MM.1S (cell line): ENCODE measurements at regions not wholly inside any gene's neighbourhood (a gene's known extent, or its start where the extent isn't known, plus 50 kb on each side); places are given as distances from the start of the nearest gene placed in this dataset.

Experiments used
- DNase-seq: peaks from one replicate; pipeline ENCODE4 v3.0.0-alpha.2; 2015
- H2AFZ ChIP-seq: fragments of 300-600 bp; sonication (generic); 2 replicates; pipeline ENCODE4 v1.6.0; 2016; ENCODE audit warnings: antibody characterized with exemption, low read length
- H3F3A ChIP-seq: fragments of 300-600 bp; sonication (generic); 2 replicates; pipeline ENCODE4 v1.6.1; 2016; ENCODE audit warnings: mild to moderate bottlenecking, antibody characterized with exemption, low read length, moderate library complexity, mixed read lengths; ENCODE audit not compliant: insufficient read depth
- H3K27ac ChIP-seq: fragments of 300-600 bp; sonication (generic); 2 replicates; pipeline ENCODE4 v1.5.1; 2016; ENCODE audit warnings: mild to moderate bottlenecking, low read length
- H3K27me3 ChIP-seq: fragments of 300-600 bp; sonication (generic); replicated peaks from 2 replicates; pipeline ENCODE4 v1.6.0; 2016; ENCODE audit warnings: low read length; ENCODE audit not compliant: insufficient read depth
- H3K36me3 ChIP-seq: fragments of 300-600 bp; sonication (generic); replicated peaks from 2 replicates; pipeline ENCODE4 v1.6.1; 2016; ENCODE audit warnings: mild to moderate bottlenecking, low read length, mixed read lengths; ENCODE audit not compliant: insufficient read depth
- H3K4me1 ChIP-seq: fragments of 300-600 bp; sonication (generic); 2 replicates; pipeline ENCODE4 v1.6.1; 2016; ENCODE audit warnings: low read length, mixed read lengths
- H3K4me2 ChIP-seq: fragments of 300-600 bp; sonication (generic); 2 replicates; pipeline ENCODE4 v1.6.0; 2016; ENCODE audit warnings: low read depth, low read length
- H3K4me3 ChIP-seq: fragments of 300-600 bp; sonication (generic); 2 replicates; pipeline ENCODE4 v1.5.1; 2016; ENCODE audit warnings: low read length, mixed read lengths
- H3K79me2 ChIP-seq: fragments of 300-600 bp; sonication (generic); 2 replicates; pipeline ENCODE4 v1.6.1; 2016; ENCODE audit warnings: mixed run types, low read length, mixed read lengths
- H3K9ac ChIP-seq: fragments of 300-600 bp; sonication (generic); 2 replicates; pipeline ENCODE4 v1.6.1; 2016; ENCODE audit warnings: low read length, mixed read lengths
- H3K9me2 ChIP-seq: fragments of 300-600 bp; sonication (generic); replicated peaks from 2 replicates; pipeline ENCODE4 v1.6.1; 2016; ENCODE audit warnings: mild to moderate bottlenecking, low read length, mixed read lengths; ENCODE audit not compliant: insufficient read depth
- H3K9me3 ChIP-seq: fragments of 300-600 bp; sonication (generic); replicated peaks from 2 replicates; pipeline ENCODE4 v1.6.1; 2016; ENCODE audit warnings: mild to moderate bottlenecking, low read length, mixed read lengths; ENCODE audit not compliant: insufficient read depth
- H4K20me1 ChIP-seq: fragments of 300-600 bp; sonication (generic); 2 replicates; pipeline ENCODE4 v1.6.1; 2016; ENCODE audit warnings: mild to moderate bottlenecking, low read length, moderate library complexity, mixed read lengths; ENCODE audit not compliant: insufficient read depth
- EZH2 ChIP-seq: fragments of 300-600 bp; sonication (generic); optimal IDR thresholded peaks from 2 replicates; pipeline ENCODE3; 2017; ENCODE audit warnings: low read depth, mild to moderate bottlenecking, antibody characterized with exemption, low read length, mixed read lengths
- EZH2phosphoT487 ChIP-seq: fragments of 300-600 bp; sonication (generic); IDR thresholded peaks from 2 replicates; pipeline ENCODE4 v1.6.1; 2018; ENCODE audit warnings: antibody characterized with exemption, low read length
- TF ChIP-seq, protein P1 (sequence below): fragments of 300-600 bp; sonication (generic); IDR thresholded peaks from 2 replicates; pipeline ENCODE4 v1.5.1; 2016; ENCODE audit warnings: antibody characterized with exemption, low read length, mixed read lengths

- Histone ChIP-seq H4K20me1 (no peaks in the 10 kb centered on the region), H3K27ac (no peak overlapping the region), H3K4me1 (no peaks in the 10 kb centered on the region), H3K27me3 (no peaks in the 10 kb centered on the region), H3K4me3 (no peak overlapping the region), H2AFZ (no peak overlapping the region), H3K79me2 (no peaks in the 10 kb centered on the region), H3K9ac (no peak overlapping the region), H3K4me2 (no peak overlapping the region), H3K9me3 (no peaks in the 10 kb centered on the region), H3F3A (no peaks in the 10 kb centered on the region), H3K9me2 (no peaks in the 10 kb centered on the region), H3K36me3 (no peaks in the 10 kb centered on the region)
- DNase-seq, result no peak
- TF ChIP-seq EZH2phosphoT487, result no peak
- TF ChIP-seq EZH2, result no peak
- TF ChIP-seq, protein P1, sequence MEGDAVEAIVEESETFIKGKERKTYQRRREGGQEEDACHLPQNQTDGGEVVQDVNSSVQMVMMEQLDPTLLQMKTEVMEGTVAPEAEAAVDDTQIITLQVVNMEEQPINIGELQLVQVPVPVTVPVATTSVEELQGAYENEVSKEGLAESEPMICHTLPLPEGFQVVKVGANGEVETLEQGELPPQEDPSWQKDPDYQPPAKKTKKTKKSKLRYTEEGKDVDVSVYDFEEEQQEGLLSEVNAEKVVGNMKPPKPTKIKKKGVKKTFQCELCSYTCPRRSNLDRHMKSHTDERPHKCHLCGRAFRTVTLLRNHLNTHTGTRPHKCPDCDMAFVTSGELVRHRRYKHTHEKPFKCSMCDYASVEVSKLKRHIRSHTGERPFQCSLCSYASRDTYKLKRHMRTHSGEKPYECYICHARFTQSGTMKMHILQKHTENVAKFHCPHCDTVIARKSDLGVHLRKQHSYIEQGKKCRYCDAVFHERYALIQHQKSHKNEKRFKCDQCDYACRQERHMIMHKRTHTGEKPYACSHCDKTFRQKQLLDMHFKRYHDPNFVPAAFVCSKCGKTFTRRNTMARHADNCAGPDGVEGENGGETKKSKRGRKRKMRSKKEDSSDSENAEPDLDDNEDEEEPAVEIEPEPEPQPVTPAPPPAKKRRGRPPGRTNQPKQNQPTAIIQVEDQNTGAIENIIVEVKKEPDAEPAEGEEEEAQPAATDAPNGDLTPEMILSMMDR, result no peak
Measured at GRCh38 chr6:170178561-170179477, 112.1 kb downstream of the DLL1 start.

GRCh38 chr6:170177772-170178560 is 112.9 kb downstream of the DLL1 start:
- Histone ChIP-seq H4K20me1 (no peaks in the 10 kb centered on the region), H2AFZ (no peak overlapping the region), H3K9ac (no peak overlapping the region), H3F3A (no peaks in the 10 kb centered on the region), H3K27me3 (no peaks in the 10 kb centered on the region), H3K4me1 (no peaks in the 10 kb centered on the region), H3K4me2 (no peak overlapping the region), H3K9me3 (no peaks in the 10 kb centered on the region), H3K9me2 (no peaks in the 10 kb centered on the region), H3K4me3 (no peak overlapping the region), H3K79me2 (no peaks in the 10 kb centered on the region), H3K27ac (no peak overlapping the region), H3K36me3 (no peaks in the 10 kb centered on the region)
- TF ChIP-seq EZH2phosphoT487, result no peak
- TF ChIP-seq, protein P1, result no peak
- no peak for TF ChIP-seq EZH2
- DNase-seq, result no peak

DNA sequence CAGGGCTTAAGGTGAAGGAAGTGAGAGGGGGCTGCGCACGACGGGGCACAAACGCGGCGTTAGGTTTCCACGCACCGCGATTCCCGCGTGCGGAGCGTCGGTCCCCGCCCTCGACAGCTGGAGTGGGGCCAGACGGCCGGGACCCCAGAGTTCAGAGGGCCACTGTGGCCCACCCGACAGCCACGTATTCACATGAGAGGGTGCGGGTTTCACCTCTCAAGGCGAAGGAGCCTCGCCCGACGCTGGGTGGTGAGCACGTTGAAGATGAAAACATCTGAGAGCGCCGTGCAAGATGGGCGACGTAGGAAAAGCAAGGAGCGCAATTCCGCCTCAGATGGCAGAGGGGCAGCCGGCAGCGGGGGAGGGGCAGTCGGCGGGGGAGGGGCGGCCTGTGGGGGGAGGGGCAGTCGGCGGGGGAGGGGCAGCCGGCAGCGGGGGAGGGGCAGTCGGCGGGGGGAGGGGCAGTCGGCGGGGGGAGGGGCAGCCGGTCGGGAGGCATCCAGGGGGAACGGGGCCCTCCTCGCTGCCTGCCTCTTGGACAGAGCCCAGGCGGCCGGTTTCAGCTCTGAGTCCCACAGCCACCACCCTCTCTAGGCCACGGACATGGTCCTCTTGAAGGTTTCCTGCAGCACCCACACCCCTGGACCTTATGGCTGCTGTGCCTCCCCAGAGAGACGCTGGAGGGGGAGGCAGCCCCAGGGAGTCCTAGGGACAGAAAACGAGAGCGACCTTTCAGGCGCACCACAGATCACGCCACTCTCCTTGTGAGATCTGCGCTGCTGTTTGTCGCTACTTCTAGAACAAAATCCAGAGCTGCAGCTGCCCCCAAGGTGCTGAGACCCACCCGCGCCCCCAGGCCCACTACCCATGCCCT is 113.7 kb downstream of the DLL1 start:
- H3K36me3 ChIP-seq, result no peaks in the 10 kb centered on the region
- no peaks in the 10 kb centered on the region for H3K27me3 ChIP-seq
- no peaks in the 10 kb centered on the region for H3K79me2 ChIP-seq
- no peaks in the 10 kb centered on the region for H3K9me2 ChIP-seq
- no peak for TF ChIP-seq EZH2
- TF ChIP-seq EZH2phosphoT487, result no peak
- TF ChIP-seq, protein P1, result no peak
- H3K4me1 ChIP-seq, result no peaks in the 10 kb centered on the region
- no peaks in the 10 kb centered on the region for H3K9me3 ChIP-seq
- DNase-seq, result no peak
- no peaks in the 10 kb centered on the region for H3F3A ChIP-seq
- H3K4me3 ChIP-seq, result no peak overlapping the region
- H3K27ac ChIP-seq, result no peak overlapping the region
- H3K4me2 ChIP-seq, result no peak overlapping the region
- H2AFZ ChIP-seq, result no peak overlapping the region
- no peak overlapping the region for H3K9ac ChIP-seq
- H4K20me1 ChIP-seq, result no peaks in the 10 kb centered on the region
